ENCODE measurements at regions not wholly inside any gene's neighbourhood (a gene's known extent, or its start where the extent isn't known, plus 50 kb on each side); places are given as distances from the start of the nearest gene placed in this dataset.

DNA sequence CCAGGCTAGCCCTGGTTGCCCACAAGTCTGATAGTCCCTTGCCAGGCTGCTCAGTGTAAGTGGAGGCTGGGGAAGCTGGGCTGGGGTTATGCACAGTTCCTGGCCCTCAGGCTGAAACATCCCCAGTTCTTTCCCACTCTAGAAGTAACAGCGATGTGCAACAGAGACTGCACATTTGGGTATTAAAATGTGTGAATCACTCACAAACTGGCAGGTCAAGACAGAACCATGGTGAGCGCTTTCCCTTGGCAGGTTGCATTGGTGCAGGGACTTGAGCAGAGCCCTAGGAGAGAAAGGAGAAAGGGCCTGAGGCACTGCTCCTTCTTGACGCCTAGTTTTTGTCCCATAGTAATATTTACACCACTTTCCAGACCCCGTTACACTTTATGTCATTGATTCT is 56.1 kb upstream of the SLC35B4 start:
- TF ChIP-seq CTCF (IDR thresholded peaks at IDR 0.05; ENCODE audit: extremely low read depth in 1 of 2, insufficient read depth in 1 of 2, low read depth in 1 of 2, low read length in 2 of 2) (no peak), POLR2A (IDR thresholded peaks at IDR 0.05; ENCODE audit: low read depth, low read length) (no peak), POLR2AphosphoS5 (IDR thresholded peaks at IDR 0.05; ENCODE audit: insufficient read depth, low read depth, low read length) (no peak), JUN (IDR thresholded peaks at IDR 0.05; ENCODE audit: borderline replicate concordance, insufficient read depth, insufficient read length, low read depth) (no peak), EZH2 (IDR thresholded peaks at IDR 0.05; ENCODE audit: borderline replicate concordance, low read depth, low read length, severe bottlenecking) (no peak), GATA2 (IDR thresholded peaks at IDR 0.05; ENCODE audit: insufficient read depth, insufficient read length, low read depth, low read length) (no peak), MYC (IDR thresholded peaks at IDR 0.05; ENCODE audit: low read depth, low read length) (no peak), FOS (IDR thresholded peaks at IDR 0.05; ENCODE audit: borderline replicate concordance, insufficient read depth, low read length) (no peak)
- TF ChIP-seq, protein P1, sequence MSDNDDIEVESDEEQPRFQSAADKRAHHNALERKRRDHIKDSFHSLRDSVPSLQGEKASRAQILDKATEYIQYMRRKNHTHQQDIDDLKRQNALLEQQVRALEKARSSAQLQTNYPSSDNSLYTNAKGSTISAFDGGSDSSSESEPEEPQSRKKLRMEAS (IDR thresholded peaks at IDR 0.05; ENCODE audit: insufficient read depth, insufficient read length) = no peak
